Endothelial cell (in vitro differentiated cells): ENCODE measurements at regions not wholly inside any gene's neighbourhood (a gene's known extent, or its start where the extent isn't known, plus 50 kb on each side); places are given as distances from the start of the nearest gene placed in this dataset.
"Not testable (repeated sequence)": the region's sequence is repeated elsewhere in the genome, so short reads cannot be mapped to it uniquely, and the experiment has no call there.

ENCODE experiments used
- DNase-seq: peaks from one replicate; pipeline ENCODE4 v3.0.0; 2021; ENCODE audit warnings: low spot score
- H3K27ac Mint-ChIP-seq: one replicate; pipeline ENCODE4 v1.8.0; 2021; ENCODE audit warnings: mixed read lengths, inconsistent platforms; ENCODE audit not compliant: unreplicated experiment
- H3K27me3 Mint-ChIP-seq: one replicate; pipeline ENCODE4 v1.8.0; 2021; ENCODE audit warnings: mild to moderate bottlenecking, moderate library complexity, mixed read lengths, inconsistent platforms; ENCODE audit not compliant: unreplicated experiment
- H3K36me3 Mint-ChIP-seq: one replicate; pipeline ENCODE4 v1.8.0; 2021; ENCODE audit warnings: mild to moderate bottlenecking, low read depth, mixed read lengths, inconsistent platforms; ENCODE audit not compliant: unreplicated experiment
- H3K4me1 Mint-ChIP-seq: one replicate; pipeline ENCODE4 v1.8.0; 2021; ENCODE audit warnings: mild to moderate bottlenecking, mixed read lengths, inconsistent platforms; ENCODE audit not compliant: unreplicated experiment
- H3K4me3 Mint-ChIP-seq: one replicate; pipeline ENCODE4 v1.8.0; 2021; ENCODE audit warnings: mild to moderate bottlenecking, mixed read lengths, inconsistent platforms; ENCODE audit not compliant: unreplicated experiment
- H3K9me3 Mint-ChIP-seq: one replicate; pipeline ENCODE4 v1.8.0; 2021; ENCODE audit warnings: mixed read lengths, inconsistent platforms; ENCODE audit not compliant: unreplicated experiment
- CTCF ChIP-seq: fragments of 200-600 bp; sonication (generic); IDR thresholded peaks from one replicate; pipeline ENCODE4 v1.5.0; 2021; ENCODE audit warnings: antibody characterized with exemption; ENCODE audit not compliant: unreplicated experiment

GRCh38 chr3:150345021-150345538 lies 63.0 kb upstream of the TSC22D2 start:
- Mint-ChIP-seq H3K27ac (no peak overlapping the region), H3K27me3 (no peaks in the 10 kb centered on the region), H3K9me3 (no peaks in the 10 kb centered on the region), H3K4me1 (peaks cover 10% of the 10 kb centered on the region), H3K4me3 (no peak overlapping the region), H3K36me3 (no peaks in the 10 kb centered on the region)
- no peak for DNase-seq
- TF ChIP-seq CTCF: no peak

- no peak overlapping the region for H3K4me3 Mint-ChIP-seq
- H3K36me3 Mint-ChIP-seq: no peaks in the 10 kb centered on the region
- no peaks in the 10 kb centered on the region for H3K9me3 Mint-ChIP-seq
- no peak for DNase-seq
- no peak for TF ChIP-seq CTCF
- H3K27me3 Mint-ChIP-seq: no peaks in the 10 kb centered on the region
- H3K4me1 Mint-ChIP-seq: peaks cover 10% of the 10 kb centered on the region
- no peak overlapping the region for H3K27ac Mint-ChIP-seq
These were observed 63.9 kb upstream of the TSC22D2 start for GRCh38 chr3:150344079-150344759.

GRCh38 chr3:150342896-150343467 lies 65.1 kb upstream of the TSC22D2 start:
- Mint-ChIP-seq H3K4me3 (no peak overlapping the region), H3K27ac (no peak overlapping the region), H3K4me1 (peaks cover 10% of the 10 kb centered on the region), H3K27me3 (no peaks in the 10 kb centered on the region), H3K36me3 (no peaks in the 10 kb centered on the region), H3K9me3 (no peaks in the 10 kb centered on the region)
- no peak for DNase-seq
- TF ChIP-seq CTCF: no peak

- DNase-seq: no peak
- Mint-ChIP-seq H3K4me1 (peaks cover 2% of the 10 kb centered on the region), H3K36me3 (no peaks in the 10 kb centered on the region), H3K4me3 (no peak overlapping the region), H3K27ac (no peak overlapping the region), H3K27me3 (no peaks in the 10 kb centered on the region), H3K9me3 (no peaks in the 10 kb centered on the region)
- no peak for TF ChIP-seq CTCF
These were observed 66.2 kb upstream of the TSC22D2 start for GRCh38 chr3:150341891-150342290.

- H3K27me3 Mint-ChIP-seq, DNase-seq: not testable (repeated sequence)
These were observed 71.7 kb upstream of the TSC22D2 start for GRCh38 chr3:150336363-150336762.

More at GRCh38 chr3:150336363-150336762, 71.7 kb upstream of the TSC22D2 start:
- not testable (repeated sequence) for H3K36me3 Mint-ChIP-seq, H3K27ac Mint-ChIP-seq, H3K9me3 Mint-ChIP-seq, H3K4me3 Mint-ChIP-seq
- H3K4me1 Mint-ChIP-seq: peaks cover 14% of the 10 kb centered on the region
